GM21737 (cell line): ENCODE measurements at regions not wholly inside any gene's neighbourhood (a gene's known extent, or its start where the extent isn't known, plus 50 kb on each side); places are given as distances from the start of the nearest gene placed in this dataset.
"Not testable (repeated sequence)": the region's sequence is repeated elsewhere in the genome, so short reads cannot be mapped to it uniquely, and the experiment has no call there.

Source experiments
- ATAC-seq: cut with Tn5 transposase; IDR thresholded peaks from one replicate; pipeline ENCODE4 v1.9.1; 2021; ENCODE audit warnings: mild to moderate bottlenecking, moderate library complexity; ENCODE audit not compliant: unreplicated experiment

- ATAC-seq, result no peak
Observed at GRCh38 chr10:2895594-2896196, 171.7 kb upstream of the PFKP start.

- ATAC-seq, result no peak
Observed at GRCh38 chr10:2893991-2894390, 173.4 kb upstream of the PFKP start.

GRCh38 chr10:2893158-2893845, 174.0 kb upstream of the PFKP start:
- ATAC-seq, result no peak

- ATAC-seq, result no peak
Observed at GRCh38 chr10:2891770-2892124, 175.6 kb upstream of the PFKP start.

- no peak for ATAC-seq
Observed at GRCh38 chr10:2891073-2891769, 176.1 kb upstream of the PFKP start.

GRCh38 chr10:2890093-2890492, 177.3 kb upstream of the PFKP start:
- no peak for ATAC-seq

GRCh38 chr10:2888403-2889004, 178.8 kb upstream of the PFKP start:
- ATAC-seq, result no peak

- ATAC-seq, result no peak
Observed at GRCh38 chr10:2887391-2888070, 179.8 kb upstream of the PFKP start.

- no peak for ATAC-seq
Observed at GRCh38 chr10:2886662-2887061, 180.7 kb upstream of the PFKP start.

GRCh38 chr10:2885288-2886278, 181.8 kb upstream of the PFKP start:
- no peak for ATAC-seq

- ATAC-seq, result not testable (repeated sequence)
Observed at GRCh38 chr10:2883983-2884540, 183.3 kb upstream of the PFKP start.

- ATAC-seq, result no peak
Observed at GRCh38 chr10:2883238-2883637, 184.1 kb upstream of the PFKP start.

- no peak for ATAC-seq
Observed at GRCh38 chr10:2882628-2883027, 184.7 kb upstream of the PFKP start.

- ATAC-seq, result no peak
Observed at GRCh38 chr10:2881720-2882620, 185.4 kb upstream of the PFKP start.

GRCh38 chr10:2880050-2880449, 187.3 kb upstream of the PFKP start:
- ATAC-seq, result not testable (repeated sequence)

- no peak for ATAC-seq
Observed at GRCh38 chr10:2878818-2879217, 188.5 kb upstream of the PFKP start.

- ATAC-seq, result no peak
Observed at GRCh38 chr10:2876032-2876431, 191.3 kb upstream of the PFKP start.

GRCh38 chr10:2874963-2875362, 192.4 kb upstream of the PFKP start:
- ATAC-seq, result no peak

- ATAC-seq, result no peak
Observed at GRCh38 chr10:2873769-2874168, 193.6 kb upstream of the PFKP start.
